HG02852 (cell line): ENCODE measurements at regions not wholly inside any gene's neighbourhood (a gene's known extent, or its start where the extent isn't known, plus 50 kb on each side); places are given as distances from the start of the nearest gene placed in this dataset.

Experiments used
- ATAC-seq: cut with Tn5 transposase; IDR thresholded peaks from one replicate; pipeline ENCODE4 v1.9.1; 2021; ENCODE audit warnings: mild to moderate bottlenecking, moderate library complexity; ENCODE audit not compliant: unreplicated experiment

DNA sequence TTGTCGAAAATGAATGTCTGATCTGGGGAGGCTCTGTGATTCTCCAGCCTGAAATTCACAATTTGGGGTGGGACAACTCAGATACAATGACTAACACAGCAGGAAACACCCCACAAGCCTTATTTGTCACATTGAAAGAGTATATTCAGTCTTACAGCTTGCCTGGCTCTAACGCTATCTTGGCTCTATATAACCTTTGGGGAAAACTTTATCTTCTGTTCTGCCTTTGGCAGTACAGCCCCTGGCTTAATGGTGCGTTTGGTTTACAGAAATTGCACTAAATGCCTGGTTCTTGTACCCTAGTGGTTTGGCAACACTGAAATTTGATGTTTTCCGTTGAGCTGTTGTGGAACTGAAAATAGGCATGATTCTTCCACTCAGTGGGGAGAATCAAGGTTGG, 178.1 kb upstream of the VEGFC start:
- ATAC-seq: no peak

DNA sequence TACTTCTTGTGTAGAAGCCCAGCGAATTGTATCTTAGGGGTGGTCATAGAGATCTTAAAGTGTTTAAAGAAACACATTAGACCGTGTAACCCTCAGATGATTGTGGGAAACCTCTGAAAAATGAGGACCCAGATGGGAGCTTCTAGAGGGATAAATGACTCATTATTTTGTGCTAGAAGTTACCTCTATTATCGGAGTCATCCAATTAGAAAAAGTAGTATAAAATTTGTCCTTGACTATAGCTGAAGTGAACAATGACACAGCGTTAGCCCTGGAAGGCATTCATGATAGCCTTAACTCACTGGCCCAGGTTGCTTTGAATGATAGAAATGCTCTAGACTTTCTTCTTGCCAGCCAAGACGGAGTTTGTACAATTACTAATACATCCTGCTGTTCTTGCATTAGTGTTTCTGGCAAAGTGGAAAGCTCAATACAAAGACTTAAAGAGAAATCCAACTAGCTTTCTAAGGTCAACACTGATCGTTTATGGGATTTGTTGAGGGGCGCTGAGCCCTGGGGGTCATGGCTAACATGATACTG, 178.9 kb upstream of the VEGFC start:
- no peak for ATAC-seq

DNA sequence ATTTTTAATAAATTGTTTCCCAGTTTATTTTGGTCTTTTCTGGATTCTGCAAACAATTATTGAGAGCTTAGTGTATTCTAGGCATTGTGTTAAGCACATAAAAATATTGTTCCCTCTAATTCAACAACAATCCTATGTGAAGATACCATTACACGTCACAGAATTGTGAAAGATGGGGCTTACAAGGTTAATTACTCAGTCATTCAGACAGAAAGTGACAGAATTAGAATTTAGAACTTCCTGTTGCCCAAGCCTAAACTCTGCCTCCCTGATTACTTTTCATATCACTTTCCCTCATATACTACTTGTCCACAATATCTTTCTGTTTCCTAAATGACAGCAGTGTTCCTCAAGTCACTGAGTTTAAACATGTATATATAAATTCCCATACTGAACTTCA, 186.7 kb upstream of the VEGFC start:
- no peak for ATAC-seq

DNA sequence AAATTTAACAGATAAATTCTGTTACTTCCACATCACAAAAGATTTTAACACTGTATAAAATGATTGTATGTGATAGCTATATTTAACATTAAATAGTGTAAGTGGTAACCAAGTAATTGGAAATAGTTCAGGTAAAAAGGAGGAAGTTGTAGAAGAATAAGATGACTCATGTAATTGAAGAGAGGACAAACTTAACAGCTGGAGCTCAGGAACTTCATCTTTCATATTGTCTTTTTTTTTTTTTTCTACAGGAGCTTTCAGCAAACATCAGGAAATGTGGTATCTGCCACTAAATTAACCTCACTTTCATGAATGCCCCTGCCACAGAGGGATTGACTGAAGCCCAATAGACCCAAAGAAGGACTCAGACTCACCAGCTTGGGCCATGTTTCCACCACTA, 188.4 kb upstream of the VEGFC start:
- no peak for ATAC-seq

DNA sequence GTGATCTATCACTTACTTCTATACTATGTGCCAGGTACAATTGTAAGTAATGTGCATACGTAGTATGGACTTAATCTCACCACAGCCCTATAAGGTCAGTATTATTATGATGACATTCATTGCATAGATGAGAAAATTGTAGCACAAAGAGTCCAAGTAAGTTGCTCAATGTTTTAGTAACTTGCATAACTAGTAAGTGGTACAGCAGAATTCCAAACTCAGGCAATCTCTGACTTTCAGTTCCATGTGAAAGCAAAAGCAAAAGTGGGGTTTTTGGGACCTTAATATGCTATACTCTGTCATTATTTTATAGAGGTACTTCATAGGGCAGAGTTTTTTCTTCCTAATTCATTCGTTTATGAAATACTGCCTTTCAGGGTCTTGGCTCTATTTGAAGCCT, 188.8 kb upstream of the VEGFC start:
- no peak for ATAC-seq

DNA sequence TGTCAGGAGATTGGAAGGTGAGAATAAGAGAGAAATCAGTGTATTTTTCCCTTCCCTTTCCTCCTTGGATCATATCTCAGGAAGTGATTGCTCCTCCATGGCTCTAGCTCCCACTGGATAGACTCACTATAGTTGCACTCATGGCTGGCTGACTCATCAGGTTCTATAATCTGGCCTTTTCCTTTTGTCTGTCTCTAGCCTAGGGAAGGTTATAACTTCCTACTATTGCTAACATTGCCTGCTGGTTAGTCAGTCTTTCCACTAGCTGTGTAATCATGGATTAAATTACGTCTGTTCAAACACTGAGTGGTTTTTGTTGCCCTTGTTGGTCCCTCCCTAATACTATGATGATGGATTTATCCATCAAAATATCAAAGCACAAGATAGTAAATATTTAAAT, 195.5 kb upstream of the VEGFC start:
- ATAC-seq: no peak

DNA sequence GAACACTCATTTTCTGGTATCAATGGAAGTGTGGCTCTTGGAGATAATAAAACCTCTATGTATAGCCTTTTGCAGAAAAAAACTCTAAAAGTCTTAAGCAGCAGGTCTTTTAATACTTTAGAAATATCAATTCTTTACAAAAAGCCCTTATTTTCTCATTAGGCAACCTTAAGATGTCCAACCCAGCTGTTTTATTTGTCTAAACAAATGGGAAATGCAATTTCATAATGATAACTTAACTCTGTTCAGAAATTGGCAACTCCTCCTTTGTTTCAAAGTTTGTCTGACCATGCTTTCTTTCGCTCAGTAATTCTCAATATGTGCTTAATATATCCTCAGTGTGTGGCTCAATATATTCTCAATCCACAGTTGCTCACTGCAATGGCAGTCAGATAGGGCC, 196.5 kb upstream of the VEGFC start:
- ATAC-seq: no peak

DNA sequence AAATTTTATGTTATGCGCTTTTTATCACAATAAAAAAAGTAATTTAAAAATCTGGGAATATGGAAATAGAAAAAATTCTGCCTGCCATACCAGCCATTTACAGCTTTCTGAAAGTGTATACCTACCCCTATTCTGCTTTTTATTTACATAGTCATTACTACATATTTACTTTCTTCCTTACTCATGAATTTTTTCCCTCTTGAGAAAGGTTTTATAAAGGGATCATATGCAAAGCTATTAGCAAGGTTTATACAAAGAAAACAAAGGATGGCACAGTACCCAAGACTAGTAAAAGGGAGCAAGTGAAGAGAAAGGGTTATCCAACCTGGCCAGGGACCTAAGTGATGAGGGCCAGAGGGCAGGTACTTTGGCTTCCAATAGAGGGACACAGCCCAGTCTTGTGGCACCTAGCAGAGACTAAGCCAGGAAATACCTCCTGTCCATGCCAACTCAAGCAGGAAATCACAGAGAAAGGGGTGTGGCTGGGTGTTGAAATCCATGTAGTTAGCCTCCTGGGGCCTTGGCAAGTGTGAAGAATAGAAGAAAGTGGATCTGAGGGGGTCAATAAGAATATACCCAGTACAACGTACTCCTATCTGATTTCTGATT, 207.3 kb upstream of the VEGFC start:
- no peak for ATAC-seq

DNA sequence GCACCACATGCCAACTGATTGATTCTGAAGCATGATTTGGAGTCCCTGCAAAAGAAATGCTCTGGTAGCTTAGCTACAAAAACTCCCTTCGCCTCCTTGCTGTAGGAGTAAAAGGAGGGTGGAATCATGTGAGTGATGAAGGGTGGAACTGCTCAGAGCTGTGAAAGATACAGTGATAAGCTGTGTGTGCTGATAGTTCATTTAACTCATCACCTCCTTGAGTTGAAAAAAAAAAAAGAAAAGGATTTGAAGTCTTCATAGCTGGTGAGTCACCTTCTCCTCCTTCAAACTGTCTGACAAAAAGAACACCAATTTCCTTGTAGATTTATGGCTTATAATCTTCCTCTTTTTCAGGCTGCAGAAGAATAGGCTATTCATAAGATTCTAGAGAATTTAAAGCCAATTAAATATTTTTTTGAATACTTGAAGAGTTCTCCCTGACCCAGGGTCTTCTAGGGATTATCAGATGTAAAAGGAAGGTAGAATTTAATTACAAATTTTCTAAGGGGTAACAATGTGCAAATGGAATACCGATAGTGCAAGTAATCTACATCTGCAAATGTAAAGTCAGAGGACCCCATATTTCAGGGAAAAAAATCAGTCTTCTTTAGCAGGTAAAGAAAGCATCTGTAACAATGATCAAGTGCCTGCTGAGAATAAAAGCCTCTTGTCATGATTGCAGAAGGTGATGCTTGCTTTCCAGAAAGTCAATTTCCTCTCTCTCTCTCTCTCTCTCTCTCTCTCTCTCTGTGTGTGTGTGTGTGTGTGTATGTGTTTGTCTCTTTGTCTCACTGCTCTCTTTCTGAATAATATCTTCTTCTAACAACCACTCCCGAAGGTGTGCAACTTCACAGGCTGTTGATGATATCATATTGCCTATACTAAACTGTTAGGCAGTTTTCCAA, 208.8 kb upstream of the VEGFC start:
- ATAC-seq: no peak

DNA sequence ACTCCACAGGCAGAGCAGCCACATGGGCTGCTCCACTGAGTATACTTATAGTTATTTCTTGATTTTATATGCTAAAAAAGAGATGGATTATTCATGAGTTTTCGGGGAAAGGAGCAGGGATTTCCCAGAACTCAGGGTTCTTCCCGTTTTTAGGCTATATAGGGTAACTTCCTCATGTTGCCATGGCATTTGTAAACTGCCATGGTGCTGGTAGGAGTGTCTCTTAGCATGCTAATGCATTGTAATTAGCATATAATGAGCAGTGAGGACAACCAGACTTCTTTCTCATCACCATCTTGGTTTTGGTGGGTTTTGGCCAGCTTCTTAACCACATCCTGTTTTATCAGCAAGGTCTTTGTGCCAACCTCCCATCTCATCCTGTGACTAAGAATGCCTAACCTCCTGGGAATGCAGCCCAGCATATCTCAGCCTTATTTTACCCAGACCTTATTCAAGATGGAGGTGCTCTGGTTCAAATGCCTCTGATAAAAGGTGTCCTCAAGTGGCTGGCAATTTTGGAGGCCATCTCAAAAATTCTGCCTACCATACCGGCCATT, 213.0 kb upstream of the VEGFC start:
- ATAC-seq: no peak

DNA sequence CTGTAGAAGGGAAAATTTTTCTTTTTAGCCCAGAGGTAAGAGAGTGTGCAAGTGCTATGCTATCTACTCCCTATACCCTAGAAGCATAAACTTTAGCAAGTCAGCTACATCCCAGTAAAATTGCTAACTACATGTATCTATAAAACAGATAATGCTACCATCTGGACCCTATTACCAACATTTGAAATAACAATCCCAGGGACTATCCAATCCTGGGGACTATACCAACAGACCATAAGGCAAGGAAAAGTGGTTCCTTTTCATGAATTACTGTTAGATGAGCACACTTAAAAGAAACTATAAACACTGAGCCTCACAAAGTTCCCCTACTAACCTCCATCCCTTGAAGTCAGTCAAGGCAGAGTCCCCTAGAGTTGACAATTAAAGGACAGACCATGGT, 213.6 kb upstream of the VEGFC start:
- ATAC-seq: no peak

DNA sequence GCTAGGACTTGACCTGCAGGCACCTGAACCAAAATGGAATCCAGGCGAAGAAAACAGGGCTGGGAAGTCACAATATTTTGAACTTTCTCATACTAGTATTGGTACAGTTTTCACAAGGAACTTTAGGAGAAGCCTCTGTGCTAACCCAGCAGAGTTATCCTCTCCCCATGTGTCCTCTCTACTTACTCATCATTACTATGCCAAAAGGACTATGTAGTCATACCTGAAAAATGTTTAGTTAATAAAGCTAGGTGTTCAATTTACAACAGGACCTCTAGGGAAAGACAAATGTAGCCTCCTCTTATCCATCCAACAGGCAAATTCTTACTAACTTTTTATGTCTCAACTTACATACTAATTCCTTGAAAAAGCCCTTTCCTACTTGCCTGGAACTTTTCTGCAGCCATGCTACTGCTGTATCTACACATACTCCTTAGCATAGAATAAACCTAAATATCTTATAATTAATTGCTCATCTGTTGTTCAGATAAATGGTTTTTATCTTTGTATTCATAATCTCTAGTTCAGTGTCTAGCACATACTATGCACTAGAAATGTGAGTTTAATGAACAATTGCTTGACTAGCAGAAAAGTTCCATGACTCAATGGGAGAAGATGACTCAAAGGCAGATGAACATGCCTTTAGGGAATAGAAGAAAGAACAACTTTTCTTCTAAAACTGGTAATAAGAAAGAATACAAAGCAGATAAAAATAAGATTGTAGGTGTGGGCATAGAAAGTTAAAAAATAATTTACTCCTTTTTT, 215.5 kb upstream of the VEGFC start:
- no peak for ATAC-seq

DNA sequence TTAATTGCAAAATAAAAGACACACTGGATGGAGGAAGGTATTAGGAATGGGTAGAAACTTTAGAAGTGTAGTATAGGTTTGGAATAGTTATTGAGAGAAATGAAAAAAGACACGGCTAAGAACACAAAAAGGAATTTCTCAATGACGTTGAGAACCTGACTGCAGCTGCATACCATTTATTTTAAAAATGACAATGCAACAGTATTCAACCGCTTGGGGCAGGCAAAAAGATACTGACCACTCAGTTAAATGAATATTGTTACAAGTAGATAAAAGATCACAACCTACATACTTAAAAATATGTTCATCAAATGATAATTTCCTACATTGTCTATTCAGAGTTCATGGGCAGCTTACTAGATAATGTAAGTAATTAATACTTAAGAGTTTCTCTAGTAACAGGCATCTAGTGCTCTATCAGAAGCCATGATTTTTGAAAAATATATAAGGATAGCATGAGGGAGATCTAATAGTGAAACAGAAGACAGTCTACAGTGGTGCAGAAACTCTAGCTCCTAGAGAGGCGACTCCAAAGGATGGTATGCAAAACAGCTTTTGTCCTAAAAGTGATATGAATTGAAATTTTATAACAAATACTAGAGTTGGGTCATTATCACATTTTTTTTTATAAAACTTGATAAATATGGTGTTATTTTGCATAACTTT, 216.2 kb upstream of the VEGFC start:
- ATAC-seq: no peak

DNA sequence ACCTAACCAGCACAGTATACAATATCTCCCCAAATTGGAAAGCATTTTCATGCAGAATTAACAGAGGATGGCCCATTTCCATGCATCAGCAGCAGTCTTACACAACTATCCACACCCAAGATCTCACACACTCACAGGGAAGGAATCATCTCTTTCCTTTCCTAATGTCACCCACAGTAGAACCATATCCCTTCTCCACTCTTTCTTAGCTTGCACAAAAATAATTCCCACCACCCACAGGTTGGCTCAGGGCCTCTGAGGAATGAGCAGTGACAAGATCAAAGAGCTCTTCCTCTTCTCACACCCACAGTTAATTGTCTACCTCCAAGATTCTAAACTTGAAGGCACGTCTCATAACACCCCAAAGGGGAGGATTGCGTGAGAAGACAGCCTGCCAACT, 217.7 kb upstream of the VEGFC start:
- ATAC-seq: no peak

DNA sequence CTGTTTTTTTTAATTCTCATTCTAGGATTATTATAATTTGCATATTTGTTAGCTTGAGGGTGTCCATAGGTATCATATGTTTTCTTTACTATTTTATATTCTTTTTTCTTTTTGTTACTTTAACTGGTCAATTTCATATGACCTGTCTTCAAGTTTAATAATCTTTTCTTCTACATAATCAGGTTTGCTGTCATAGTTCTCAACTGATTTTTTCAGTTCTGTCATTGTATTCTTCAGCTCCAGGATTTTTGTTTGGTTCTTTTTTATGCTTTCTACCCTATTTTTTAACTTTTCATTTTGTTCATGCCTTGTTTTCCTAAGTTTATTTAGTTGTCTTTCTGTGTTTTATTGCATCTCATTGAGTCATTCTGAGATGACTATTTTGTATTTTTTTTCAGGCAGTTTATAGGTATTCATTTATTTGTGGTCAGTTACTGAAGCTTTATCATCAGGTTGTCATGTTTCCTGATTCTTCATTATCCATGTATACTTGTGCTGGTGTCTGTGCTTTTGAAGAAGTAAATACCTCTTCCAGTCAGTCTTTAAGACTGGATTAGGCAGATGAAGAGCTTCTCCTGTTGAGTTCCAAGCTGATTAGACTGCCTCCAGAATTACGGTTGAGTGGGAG, 220.3 kb upstream of the VEGFC start:
- no peak for ATAC-seq

DNA sequence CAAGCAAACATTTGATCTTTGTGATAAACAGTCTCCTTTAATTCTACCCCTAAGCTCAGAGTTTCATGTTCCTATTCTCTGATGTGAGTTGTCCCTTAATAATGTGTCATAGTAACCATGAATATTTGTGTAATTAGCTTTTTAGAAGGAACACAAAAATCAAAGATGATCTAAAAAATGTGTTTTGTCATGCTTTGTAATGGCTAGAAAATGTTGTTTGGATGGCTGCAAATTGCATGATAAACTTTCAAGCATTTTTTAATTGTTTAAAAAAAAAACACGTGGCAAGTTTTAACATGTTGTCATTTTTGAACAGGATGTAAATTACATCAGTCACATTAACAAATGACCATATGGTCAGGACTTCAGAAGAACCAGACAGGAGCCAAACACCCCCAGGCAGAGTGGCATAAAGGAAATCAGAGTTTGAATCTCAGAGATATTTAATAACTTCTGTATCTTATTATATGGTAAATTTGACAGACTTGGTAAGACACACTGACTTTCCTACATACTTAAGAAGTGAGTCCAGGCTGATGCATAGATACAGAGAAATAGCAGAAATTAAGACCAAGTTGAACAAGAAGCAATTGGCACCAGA, 223.9 kb upstream of the VEGFC start:
- no peak for ATAC-seq

DNA sequence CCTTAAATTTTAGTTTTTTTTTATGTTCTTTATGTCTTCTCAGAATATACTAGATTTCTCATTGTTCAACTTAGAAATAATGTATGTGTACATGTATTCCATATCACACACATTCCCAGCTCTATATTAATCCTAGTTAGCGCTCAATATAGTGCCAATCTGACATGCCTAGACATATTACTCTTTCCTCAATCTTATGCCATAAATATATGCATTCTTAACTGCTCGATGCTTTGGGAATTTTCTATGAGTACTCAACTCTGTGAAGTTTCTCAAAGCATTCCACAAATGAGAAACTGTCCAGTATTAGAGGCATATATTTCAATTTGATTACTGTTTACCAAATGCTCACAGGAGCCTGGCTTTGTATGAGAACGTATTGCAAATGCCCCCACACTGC, 231.2 kb upstream of the VEGFC start:
- no peak for ATAC-seq

DNA sequence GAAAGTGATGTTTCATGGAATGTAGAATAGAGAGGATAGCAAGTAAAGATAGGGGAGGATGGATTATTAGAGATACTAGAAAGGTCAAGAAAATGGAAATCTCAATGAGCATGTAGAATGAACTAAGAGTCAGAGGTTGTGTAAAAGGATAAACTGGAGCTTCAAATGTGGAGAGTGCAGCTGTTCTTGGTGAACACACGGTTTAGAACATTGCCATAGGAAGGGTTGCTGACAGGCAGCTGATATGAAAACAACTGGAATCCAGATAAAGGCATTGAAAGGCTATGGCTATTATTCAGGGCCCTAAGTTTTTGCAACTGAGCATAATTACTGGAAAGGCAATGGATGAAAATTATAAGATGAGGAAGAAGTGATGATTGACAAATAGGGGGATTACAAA, 239.6 kb upstream of the VEGFC start:
- no peak for ATAC-seq

DNA sequence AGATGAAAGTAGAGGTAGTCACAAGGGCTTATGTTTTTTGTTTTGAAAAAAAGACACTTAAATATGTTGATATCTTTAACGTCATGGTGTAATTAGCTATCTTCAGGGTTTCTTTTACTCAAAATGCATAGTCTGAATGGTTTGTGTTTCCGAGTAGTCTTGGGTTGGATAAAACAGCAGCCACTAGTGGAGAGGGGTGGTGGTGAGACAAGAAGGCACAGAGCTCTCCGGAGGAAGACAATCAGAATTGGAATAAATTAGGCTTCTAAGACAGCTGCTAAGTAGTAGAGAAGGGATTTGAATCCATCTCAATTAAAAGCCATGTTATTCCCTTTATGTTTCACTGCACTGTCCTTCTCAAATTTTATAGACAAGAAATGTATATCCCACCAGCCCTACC, 240.4 kb upstream of the VEGFC start:
- ATAC-seq: no peak

DNA sequence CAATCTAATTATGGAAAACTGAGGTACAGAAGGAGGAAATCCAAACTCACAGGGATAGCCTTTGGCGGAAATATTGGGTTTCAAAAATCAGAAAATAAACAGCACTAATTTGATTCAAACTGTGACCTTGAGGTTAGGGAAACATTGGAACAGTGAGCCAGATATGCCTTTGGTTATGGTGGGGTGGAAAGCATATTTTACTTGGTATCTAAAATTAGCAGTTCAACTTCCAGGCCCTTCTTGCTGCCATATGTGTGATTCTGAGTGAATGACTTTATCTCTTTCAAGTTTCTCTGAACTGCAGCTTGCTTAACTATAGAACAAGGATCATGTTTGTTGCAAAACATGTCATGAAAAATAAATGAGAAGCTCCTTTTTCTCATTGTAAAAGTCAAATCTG, 240.9 kb upstream of the VEGFC start:
- ATAC-seq: no peak
